ENCODE measurements at regions not wholly inside any gene's neighbourhood (a gene's known extent, or its start where the extent isn't known, plus 50 kb on each side); places are given as distances from the start of the nearest gene placed in this dataset.

- Histone ChIP-seq H3K4me2 (ENCODE audit: insufficient read depth, low read length) (no peak overlapping the region), H3K9ac (ENCODE audit: insufficient read depth in 1 of 2, low read depth in 2 of 2, low read length in 2 of 2) (no peak overlapping the region), H3K36me3 (ENCODE audit: control insufficient read depth, insufficient read depth, low read length) (no peaks in the 10 kb centered on the region), H3K4me1 (replicated peaks in 1 of 2; ENCODE audit: control insufficient read depth in 2 of 2, insufficient read depth in 2 of 2, low read length in 2 of 2) (no peaks in the 10 kb centered on the region), H3K9me1 (ENCODE audit: control insufficient read depth, insufficient read depth, low read length) (no peaks in the 10 kb centered on the region), H2AFZ (ENCODE audit: low read depth, low read length) (no peak overlapping the region), H3K27ac (ENCODE audit: extremely low read depth, low read depth, low read length) (no peak overlapping the region), H4K20me1 (replicated peaks; ENCODE audit: control insufficient read depth, insufficient read depth, low read length) (no peaks in the 10 kb centered on the region), H3K27me3 (ENCODE audit: control insufficient read depth in 2 of 2, insufficient read depth in 2 of 2, low read length in 2 of 2) (no peaks in the 10 kb centered on the region), H3K9me3 (replicated peaks; ENCODE audit: control insufficient read depth, insufficient read depth, low read depth, low read length) (no peaks in the 10 kb centered on the region), H3K79me2 (ENCODE audit: control insufficient read depth, insufficient read depth, low read length) (no peaks in the 10 kb centered on the region), H3K4me3 (no peak overlapping the region)
- ATAC-seq (no peak), FAIRE-seq (no peak), DNase-seq (ENCODE audit: extremely low read depth in 1 of 4, low spot score in 3 of 4) (no peak)
- CTCF ChIA-PET (ENCODE audit: low intra/inter-chr PET ratio): no interaction called here
- POLR2A ChIA-PET: no interaction called here
- intact Hi-C loops (cut with micrococcal nuclease) (no loop called here), in situ Hi-C loops (cut with MboI) (no loop called here)
- TF ChIP-seq IFI16 (CRISPR knock-in tag; IDR thresholded peaks at IDR 0.05): no peak
- no peak for TF ChIP-seq SREBF2 (CRISPR knock-in tag; IDR thresholded peaks at IDR 0.05)
- no peak for TF ChIP-seq KDM2B (CRISPR knock-in tag; IDR thresholded peaks at IDR 0.05)
- TF ChIP-seq MBD2 (IDR thresholded peaks at IDR 0.05; ENCODE audit: borderline replicate concordance, low read depth): no peak
- TF ChIP-seq CC2D1A (IDR thresholded peaks at IDR 0.05): no peak
- no peak for TF ChIP-seq FOXA3 (CRISPR knock-in tag; conservative IDR thresholded peaks at IDR 0.05 in 1 of 2, IDR thresholded peaks at IDR 0.05 in 1 of 2)
- TF ChIP-seq RBM15 (IDR thresholded peaks at IDR 0.05; ENCODE audit: insufficient read depth, low read length): no peak
- no peak for TF ChIP-seq KAT8 (IDR thresholded peaks at IDR 0.05; ENCODE audit: low read depth)
- no peak for TF ChIP-seq CHD2 (IDR thresholded peaks at IDR 0.05; ENCODE audit: low read depth, low read length)
- no peak for TF ChIP-seq NR2F6 (CRISPR knock-in tag; IDR thresholded peaks at IDR 0.05)
- no peak for TF ChIP-seq DACH1 (IDR thresholded peaks at IDR 0.05; ENCODE audit: partially characterized antibody)
- TF ChIP-seq, protein P1, sequence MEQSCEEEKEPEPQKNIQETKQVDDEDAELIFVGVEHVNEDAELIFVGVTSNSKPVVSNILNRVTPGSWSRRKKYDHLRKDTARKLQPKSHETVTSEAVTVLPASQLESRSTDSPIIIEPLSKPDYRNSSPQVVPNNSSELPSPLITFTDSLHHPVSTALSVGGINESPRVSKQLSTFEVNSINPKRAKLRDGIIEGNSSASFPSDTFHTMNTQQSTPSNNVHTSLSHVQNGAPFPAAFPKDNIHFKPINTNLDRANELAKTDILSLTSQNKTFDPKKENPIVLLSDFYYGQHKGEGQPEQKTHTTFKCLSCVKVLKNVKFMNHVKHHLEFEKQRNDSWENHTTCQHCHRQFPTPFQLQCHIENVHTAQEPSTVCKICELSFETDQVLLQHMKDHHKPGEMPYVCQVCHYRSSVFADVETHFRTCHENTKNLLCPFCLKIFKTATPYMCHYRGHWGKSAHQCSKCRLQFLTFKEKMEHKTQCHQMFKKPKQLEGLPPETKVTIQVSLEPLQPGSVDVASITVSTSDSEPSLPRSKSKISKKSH (CRISPR knock-in tag; IDR thresholded peaks at IDR 0.05): no peak
- 0% methylated on average over 2 of the region's 2 CpGs for WGBS (ENCODE audit: insufficient coverage, low coverage, missing lambda C conversion rate)
- BruUV-seq (replicated peaks): no TSS peak
These were observed 241.2 kb downstream of the SLC4A3 start for GRCh38 chr2:219868635-219869034.

Data from K562 (cell line).